ENCODE measurements at regions not wholly inside any gene's neighbourhood (a gene's known extent, or its start where the extent isn't known, plus 50 kb on each side); places are given as distances from the start of the nearest gene placed in this dataset.
"Not testable (repeated sequence)": the region's sequence is repeated elsewhere in the genome, so short reads cannot be mapped to it uniquely, and the experiment has no call there.

DNA sequence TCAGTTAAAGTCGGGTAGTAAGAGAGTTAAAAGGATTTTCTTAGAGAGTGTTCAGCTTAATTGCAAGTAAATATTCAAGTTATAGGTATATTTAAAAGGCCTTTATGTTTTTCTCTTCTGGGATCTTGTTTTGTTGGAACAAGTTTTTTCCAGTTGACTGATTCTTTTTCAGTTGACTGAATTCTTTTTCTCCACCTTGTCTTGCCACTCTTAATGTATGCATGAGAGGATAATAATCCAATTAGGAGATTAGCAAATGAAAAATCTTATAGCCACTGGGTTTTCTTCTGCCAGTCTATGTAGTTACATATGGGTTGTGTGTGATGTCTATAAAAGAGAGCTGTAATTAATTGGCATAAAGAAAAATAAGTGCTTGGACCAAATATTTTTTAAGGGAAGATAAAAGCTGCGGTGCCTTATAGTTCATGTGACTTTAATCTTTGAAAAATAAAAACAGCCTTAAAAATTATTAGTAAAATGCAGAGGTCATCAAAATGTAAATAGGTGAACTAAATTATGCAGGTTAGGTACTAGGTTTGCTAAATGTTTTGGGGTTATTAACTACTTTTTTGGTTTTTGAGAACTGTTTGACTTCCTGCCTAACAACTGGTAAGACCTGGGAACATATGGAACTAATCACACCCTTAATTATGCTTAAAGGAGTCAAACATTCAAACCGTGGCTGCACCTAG is 367.2 kb downstream of the HTR1B start:
- H3K9me3 Mint-ChIP-seq: no peaks in the 10 kb centered on the region

DNA sequence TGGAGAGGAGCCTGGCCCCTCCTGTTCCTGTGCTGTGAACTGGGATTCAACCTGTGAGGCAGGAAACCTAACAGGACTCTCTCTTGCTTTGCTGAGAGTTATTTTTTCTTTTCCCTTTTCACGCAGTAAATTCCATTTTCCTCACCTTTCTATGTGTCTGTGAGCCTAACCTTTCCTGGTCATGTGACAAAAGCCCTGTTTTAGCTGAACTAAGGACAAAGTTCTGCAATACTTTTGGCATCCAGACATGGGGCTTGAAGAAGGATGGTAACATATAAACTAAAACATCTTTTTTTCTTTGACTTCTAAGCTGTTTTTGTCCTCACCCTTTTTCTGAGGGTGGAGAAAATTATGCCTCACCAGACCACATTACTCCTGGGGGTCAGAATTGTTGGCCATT is 368.5 kb downstream of the HTR1B start:
- no peak overlapping the region for H3K27ac Mint-ChIP-seq (ENCODE audit: unreplicated experiment)
- no peaks in the 10 kb centered on the region for H3K27me3 Mint-ChIP-seq (ENCODE audit: low read depth)
- DNase-seq (ENCODE audit: low read depth, low spot score): no peak
- H3K9me3 Mint-ChIP-seq: no peaks in the 10 kb centered on the region
- peaks cover 7% of the 10 kb centered on the region for H3K4me1 Mint-ChIP-seq
- H3K36me3 Mint-ChIP-seq (ENCODE audit: low read depth): no peaks in the 10 kb centered on the region
- TF ChIP-seq, protein P1, sequence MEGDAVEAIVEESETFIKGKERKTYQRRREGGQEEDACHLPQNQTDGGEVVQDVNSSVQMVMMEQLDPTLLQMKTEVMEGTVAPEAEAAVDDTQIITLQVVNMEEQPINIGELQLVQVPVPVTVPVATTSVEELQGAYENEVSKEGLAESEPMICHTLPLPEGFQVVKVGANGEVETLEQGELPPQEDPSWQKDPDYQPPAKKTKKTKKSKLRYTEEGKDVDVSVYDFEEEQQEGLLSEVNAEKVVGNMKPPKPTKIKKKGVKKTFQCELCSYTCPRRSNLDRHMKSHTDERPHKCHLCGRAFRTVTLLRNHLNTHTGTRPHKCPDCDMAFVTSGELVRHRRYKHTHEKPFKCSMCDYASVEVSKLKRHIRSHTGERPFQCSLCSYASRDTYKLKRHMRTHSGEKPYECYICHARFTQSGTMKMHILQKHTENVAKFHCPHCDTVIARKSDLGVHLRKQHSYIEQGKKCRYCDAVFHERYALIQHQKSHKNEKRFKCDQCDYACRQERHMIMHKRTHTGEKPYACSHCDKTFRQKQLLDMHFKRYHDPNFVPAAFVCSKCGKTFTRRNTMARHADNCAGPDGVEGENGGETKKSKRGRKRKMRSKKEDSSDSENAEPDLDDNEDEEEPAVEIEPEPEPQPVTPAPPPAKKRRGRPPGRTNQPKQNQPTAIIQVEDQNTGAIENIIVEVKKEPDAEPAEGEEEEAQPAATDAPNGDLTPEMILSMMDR (conservative IDR thresholded peaks at IDR 0.05): no peak
- no peak overlapping the region for H3K4me3 Mint-ChIP-seq

More for the DNA sequence above, 367.2 kb downstream of the HTR1B start:
- TF ChIP-seq, protein P1 (conservative IDR thresholded peaks at IDR 0.05): no peak
- no peak overlapping the region for H3K27ac Mint-ChIP-seq (ENCODE audit: unreplicated experiment)
- no peak for DNase-seq (ENCODE audit: low read depth, low spot score)
- H3K4me3 Mint-ChIP-seq: no peak overlapping the region
- H3K4me1 Mint-ChIP-seq: peaks cover 7% of the 10 kb centered on the region
- H3K27me3 Mint-ChIP-seq (ENCODE audit: low read depth): no peaks in the 10 kb centered on the region
- H3K36me3 Mint-ChIP-seq (ENCODE audit: low read depth): no peaks in the 10 kb centered on the region

DNA sequence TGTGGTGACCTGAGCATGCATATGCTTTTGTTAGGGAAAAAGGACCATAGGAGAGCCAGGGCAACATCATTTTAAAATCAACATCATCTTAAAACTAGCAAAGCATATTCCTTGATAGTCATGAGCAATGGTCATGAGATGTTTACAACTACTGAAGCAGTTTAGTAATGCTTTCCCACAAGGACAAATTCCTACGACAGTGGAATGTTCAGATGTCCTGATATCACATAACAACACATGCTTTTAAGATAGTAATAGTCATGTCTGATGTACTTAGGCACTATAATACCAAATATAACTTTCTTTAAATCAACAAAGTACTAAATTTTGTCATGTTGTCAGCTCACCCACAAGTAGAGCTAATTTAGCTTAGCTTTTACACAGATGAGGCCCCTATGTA is 370.3 kb downstream of the HTR1B start:
- Mint-ChIP-seq H3K4me1 (peaks cover 7% of the 10 kb centered on the region), H3K9me3 (no peaks in the 10 kb centered on the region), H3K36me3 (ENCODE audit: low read depth) (no peaks in the 10 kb centered on the region), H3K27ac (ENCODE audit: unreplicated experiment) (no peak overlapping the region), H3K4me3 (no peak overlapping the region), H3K27me3 (ENCODE audit: low read depth) (no peaks in the 10 kb centered on the region)
- TF ChIP-seq, protein P1 (conservative IDR thresholded peaks at IDR 0.05): no peak
- DNase-seq (ENCODE audit: low read depth, low spot score): no peak

DNA sequence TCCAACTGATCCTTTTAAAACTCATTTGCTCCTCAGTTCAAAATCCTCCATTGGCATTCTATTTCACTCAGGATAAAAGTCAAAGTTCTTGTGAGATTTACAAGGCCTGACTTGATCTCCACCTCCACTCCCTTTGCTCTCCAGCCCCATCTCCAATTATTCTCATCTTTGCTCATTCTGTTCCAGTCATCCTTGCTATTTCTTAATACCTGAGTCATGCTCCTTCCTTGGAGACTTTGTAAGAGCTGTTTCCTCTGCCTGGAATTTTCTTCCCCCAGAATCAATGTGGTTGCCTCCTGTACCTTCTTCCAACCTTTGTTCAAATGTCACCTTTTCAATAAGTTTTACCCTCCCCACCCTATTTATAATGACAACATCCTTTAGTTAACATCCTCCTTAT is 373.5 kb downstream of the HTR1B start:
- Mint-ChIP-seq H3K36me3 (ENCODE audit: low read depth) (no peaks in the 10 kb centered on the region), H3K4me3 (no peak overlapping the region), H3K9me3 (no peaks in the 10 kb centered on the region), H3K27me3 (ENCODE audit: low read depth) (no peaks in the 10 kb centered on the region), H3K27ac (ENCODE audit: unreplicated experiment) (no peak overlapping the region), H3K4me1 (no peaks in the 10 kb centered on the region)
- TF ChIP-seq, protein P1 (conservative IDR thresholded peaks at IDR 0.05): no peak
- no peak for DNase-seq (ENCODE audit: low read depth, low spot score)

DNA sequence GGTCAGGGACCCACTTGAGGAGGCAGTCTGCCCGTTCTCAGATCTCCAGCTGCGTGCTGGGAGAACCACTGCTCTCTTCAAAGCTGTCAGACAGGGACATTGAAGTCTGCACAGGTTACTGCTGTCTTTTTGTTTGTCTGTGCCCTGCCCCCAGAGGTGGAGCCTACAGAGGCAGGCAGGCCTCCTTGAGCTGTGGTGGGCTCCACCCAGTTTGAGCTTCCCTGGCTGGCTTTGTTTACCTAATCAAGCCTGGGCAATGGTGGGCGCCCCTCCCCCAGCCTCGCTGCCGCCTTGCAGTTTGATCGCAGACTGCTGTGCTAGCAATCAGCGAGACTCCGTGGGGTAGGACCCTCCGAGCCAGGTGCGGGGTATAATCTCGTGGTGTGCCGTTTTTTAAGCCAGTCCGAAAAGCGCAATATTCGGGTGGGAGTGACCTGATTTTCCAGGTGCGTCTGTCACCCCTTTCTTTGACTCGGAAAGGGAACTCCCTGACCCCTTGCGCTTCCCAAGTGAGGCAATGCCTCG is 375.4 kb downstream of the HTR1B start:
- not testable (repeated sequence) for H3K36me3 Mint-ChIP-seq (ENCODE audit: low read depth); H3K4me3 Mint-ChIP-seq; H3K9me3 Mint-ChIP-seq; H3K27ac Mint-ChIP-seq (ENCODE audit: unreplicated experiment); H3K27me3 Mint-ChIP-seq (ENCODE audit: low read depth); H3K4me1 Mint-ChIP-seq; DNase-seq (ENCODE audit: low read depth, low spot score)

DNA sequence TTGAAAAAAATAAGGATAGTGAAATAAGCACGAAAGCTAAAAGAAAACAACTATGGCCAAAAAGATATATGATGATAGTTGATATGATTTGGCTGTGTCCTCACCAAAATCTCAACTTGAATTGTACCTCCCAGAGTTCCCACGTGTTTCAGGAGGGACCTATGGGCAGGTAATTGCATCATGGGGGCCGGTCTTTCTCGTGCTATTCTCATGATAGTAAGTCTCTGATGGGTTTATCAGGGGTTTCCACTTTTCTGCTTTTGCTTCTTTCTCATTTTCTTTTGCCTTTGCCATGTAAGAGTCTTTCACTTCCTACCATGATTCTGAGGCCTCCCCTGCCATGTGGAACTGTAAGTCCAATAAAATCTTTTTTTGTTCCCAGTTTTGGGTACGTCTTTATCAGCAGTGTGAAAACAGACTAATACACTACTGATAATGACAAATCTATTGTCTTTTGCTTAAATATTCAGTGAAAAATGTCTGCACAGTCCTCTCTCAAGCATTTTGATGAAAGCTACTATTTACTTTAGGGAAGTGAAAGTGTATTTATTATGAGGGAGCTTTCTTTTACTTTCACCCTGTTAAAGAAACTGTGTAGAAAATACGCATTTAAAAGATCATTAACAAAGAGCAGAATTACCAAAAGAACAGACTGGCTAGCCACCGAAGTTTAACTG is 389.1 kb downstream of the HTR1B start:
- peaks cover 13% of the 10 kb centered on the region for H3K4me1 Mint-ChIP-seq
- no peak for DNase-seq (ENCODE audit: low read depth, low spot score)
- TF ChIP-seq, protein P1 (conservative IDR thresholded peaks at IDR 0.05): no peak
- no peak overlapping the region for H3K4me3 Mint-ChIP-seq
- H3K27ac Mint-ChIP-seq (ENCODE audit: unreplicated experiment): no peak overlapping the region
- H3K27me3 Mint-ChIP-seq (ENCODE audit: low read depth): no peaks in the 10 kb centered on the region
- no peaks in the 10 kb centered on the region for H3K9me3 Mint-ChIP-seq
- H3K36me3 Mint-ChIP-seq (ENCODE audit: low read depth): no peaks in the 10 kb centered on the region

Data from neural crest cell (in vitro differentiated cells).